HEK293T (cell line): ENCODE measurements at regions not wholly inside any gene's neighbourhood (a gene's known extent, or its start where the extent isn't known, plus 50 kb on each side); places are given as distances from the start of the nearest gene placed in this dataset.

Experiments
- BHLHE40 ChIP-seq: fragments of 450-650 bp; IDR thresholded peaks from 2 replicates; pipeline ENCODE4 v1.6.1; 2016; ENCODE audit warnings: mild to moderate bottlenecking, moderate library complexity, borderline replicate concordance
- ELF4 ChIP-seq: fragments of 450-650 bp; IDR thresholded peaks from 2 replicates; pipeline ENCODE4 v1.6.1; 2017; ENCODE audit warnings: antibody characterized with exemption
- FOXA1 ChIP-seq: fragments of 450-650 bp; IDR thresholded peaks from 2 replicates; pipeline ENCODE4 v1.6.1; 2016; ENCODE audit warnings: mild to moderate bottlenecking
- FOXK2 ChIP-seq: fragments of 450-650 bp; IDR thresholded peaks from 2 replicates; pipeline ENCODE4 v1.6.1; 2016; ENCODE audit warnings: mild to moderate bottlenecking
- FOXM1 ChIP-seq: fragments of 450-650 bp; IDR thresholded peaks from 2 replicates; pipeline ENCODE4 v1.6.1; 2017; ENCODE audit warnings: mild to moderate bottlenecking, borderline replicate concordance
- HDGF ChIP-seq: fragments of 450-650 bp; IDR thresholded peaks from 2 replicates; pipeline ENCODE4 v1.6.1; 2017; ENCODE audit warnings: antibody characterized with exemption, borderline replicate concordance
- L3MBTL2 ChIP-seq: fragments of 450-650 bp; conservative IDR thresholded peaks from 2 replicates; pipeline ENCODE4 v1.6.1; 2016; ENCODE audit warnings: mild to moderate bottlenecking
- LEF1 ChIP-seq: fragments of 450-650 bp; IDR thresholded peaks from 2 replicates; pipeline ENCODE4 v1.6.1; 2017; ENCODE audit warnings: mild to moderate bottlenecking, borderline replicate concordance
- SP1 ChIP-seq: fragments of 450-650 bp; IDR thresholded peaks from 2 replicates; pipeline ENCODE4 v1.6.1; 2017
- SUZ12 ChIP-seq: fragments of 450-650 bp; IDR thresholded peaks from 2 replicates; pipeline ENCODE4 v1.6.1; 2016; ENCODE audit warnings: mild to moderate bottlenecking

- no peak for TF ChIP-seq ELF4
- no peak for TF ChIP-seq LEF1
- TF ChIP-seq FOXM1: no peak
- no peak for TF ChIP-seq SP1
- TF ChIP-seq SUZ12: no peak
- no peak for TF ChIP-seq HDGF
- no peak for TF ChIP-seq BHLHE40
- TF ChIP-seq L3MBTL2: no peak
- no peak for TF ChIP-seq FOXK2
- TF ChIP-seq FOXA1: no peak
These were observed 158.3 kb upstream of the IRX5 start for GRCh38 chr16:54772400-54772799.
